ENCODE measurements at regions not wholly inside any gene's neighbourhood (a gene's known extent, or its start where the extent isn't known, plus 50 kb on each side); places are given as distances from the start of the nearest gene placed in this dataset.

GRCh38 chr2:576292-576691, 100.9 kb downstream of the TMEM18 start:
- DNase-seq (ENCODE audit: low read depth in 1 of 2, low spot score in 1 of 2): no peak

- DNase-seq (ENCODE audit: low read depth in 1 of 2, low spot score in 1 of 2): no peak
Measured at GRCh38 chr2:575727-576236, 101.4 kb downstream of the TMEM18 start.

GRCh38 chr2:575030-575726, 102.0 kb downstream of the TMEM18 start:
- DNase-seq (ENCODE audit: low read depth in 1 of 2, low spot score in 1 of 2): no peak

- DNase-seq (ENCODE audit: low read depth in 1 of 2, low spot score in 1 of 2): no peak
Measured at GRCh38 chr2:573805-574392, 103.3 kb downstream of the TMEM18 start.

- DNase-seq (ENCODE audit: low read depth in 1 of 2, low spot score in 1 of 2): no peak
Measured at GRCh38 chr2:573025-573424, 104.2 kb downstream of the TMEM18 start.

GRCh38 chr2:569681-570080, 107.5 kb downstream of the TMEM18 start:
- no peak for DNase-seq (ENCODE audit: low read depth in 1 of 2, low spot score in 1 of 2)

GRCh38 chr2:568639-569235, 108.5 kb downstream of the TMEM18 start:
- no peak for DNase-seq (ENCODE audit: low read depth in 1 of 2, low spot score in 1 of 2)

- DNase-seq (ENCODE audit: low read depth in 1 of 2, low spot score in 1 of 2): no peak
Measured at GRCh38 chr2:567865-568638, 109.2 kb downstream of the TMEM18 start.

- DNase-seq (ENCODE audit: low read depth in 1 of 2, low spot score in 1 of 2): no peak
Measured at GRCh38 chr2:567496-567864, 109.7 kb downstream of the TMEM18 start.

GRCh38 chr2:566379-567313, 110.6 kb downstream of the TMEM18 start:
- no peak for DNase-seq (ENCODE audit: low read depth in 1 of 2, low spot score in 1 of 2)

- no peak for DNase-seq (ENCODE audit: low read depth in 1 of 2, low spot score in 1 of 2)
Measured at GRCh38 chr2:564471-565181, 112.6 kb downstream of the TMEM18 start.

GRCh38 chr2:563512-563911, 113.7 kb downstream of the TMEM18 start:
- DNase-seq (ENCODE audit: low read depth in 1 of 2, low spot score in 1 of 2): no peak

- DNase-seq (ENCODE audit: low read depth in 1 of 2, low spot score in 1 of 2): no peak
Measured at GRCh38 chr2:562391-563364, 114.5 kb downstream of the TMEM18 start.

- DNase-seq (ENCODE audit: low read depth in 1 of 2, low spot score in 1 of 2): no peak
Measured at GRCh38 chr2:558879-559278, 118.3 kb downstream of the TMEM18 start.

- DNase-seq (ENCODE audit: low read depth in 1 of 2, low spot score in 1 of 2): no peak
Measured at GRCh38 chr2:558302-558642, 118.9 kb downstream of the TMEM18 start.

- no peak for DNase-seq (ENCODE audit: low read depth in 1 of 2, low spot score in 1 of 2)
Measured at GRCh38 chr2:557635-558301, 119.4 kb downstream of the TMEM18 start.

- DNase-seq (ENCODE audit: low read depth in 1 of 2, low spot score in 1 of 2): no peak
Measured at GRCh38 chr2:556485-556884, 120.7 kb downstream of the TMEM18 start.

- DNase-seq (ENCODE audit: low read depth in 1 of 2, low spot score in 1 of 2): no peak
Measured at GRCh38 chr2:555164-555922, 121.9 kb downstream of the TMEM18 start.

Measured in activated CD4-positive, alpha-beta T cell treated with anti-CD3 and anti-CD28 coated beads, Interleukin-2, amount 50 U/mL, for 24 hours (primary cell).